AG04450 (cell line): ENCODE measurements at regions not wholly inside any gene's neighbourhood (a gene's known extent, or its start where the extent isn't known, plus 50 kb on each side); places are given as distances from the start of the nearest gene placed in this dataset.

Experiments
- CTCF ChIA-PET: fragments of 300-600, 350-600 bp; formaldehyde crosslinking; extraction: SDS; loops from one replicate; lab custom pipeline; 2022; ENCODE audit warnings: antibody characterized with exemption, inconsistent platforms; lab: Charles Lee
- POLR2A ChIA-PET: fragments of 350-600 bp; formaldehyde crosslinking; extraction: SDS; loops from one replicate; lab custom pipeline; 2021; ENCODE audit warnings: antibody characterized with exemption, inconsistent platforms; lab: Yijun Ruan, JAX
- DNase-seq: peaks from one replicate; pipeline ENCODE4 v3.0.0-alpha.2; 2011; ENCODE audit warnings: low read depth, low spot score
- H3K27ac ChIP-seq: one replicate; pipeline ENCODE4 v1.5.1; 2012; ENCODE audit warnings: low read depth, low read length, control low read depth
- H3K27me3 ChIP-seq: one replicate; pipeline ENCODE4 v1.6.0; 2012; ENCODE audit warnings: low read length; ENCODE audit not compliant: control insufficient read depth, insufficient read depth
- H3K4me3 ChIP-seq: 2 replicates; pipeline ENCODE4 v1.5.1; 2011; ENCODE audit warnings: mild to moderate bottlenecking, low read depth, low read length, control low read depth
- H3K9me3 ChIP-seq: 2 replicates; pipeline ENCODE4 v1.5.1; 2012; ENCODE audit warnings: low read length; ENCODE audit not compliant: control insufficient read depth, insufficient read depth
- TF ChIP-seq, protein P1 (sequence below): IDR thresholded peaks from 2 replicates; pipeline ENCODE4 v1.5.1; 2011; ENCODE audit warnings: low read depth, low read length, control low read depth, inconsistent platforms

DNA sequence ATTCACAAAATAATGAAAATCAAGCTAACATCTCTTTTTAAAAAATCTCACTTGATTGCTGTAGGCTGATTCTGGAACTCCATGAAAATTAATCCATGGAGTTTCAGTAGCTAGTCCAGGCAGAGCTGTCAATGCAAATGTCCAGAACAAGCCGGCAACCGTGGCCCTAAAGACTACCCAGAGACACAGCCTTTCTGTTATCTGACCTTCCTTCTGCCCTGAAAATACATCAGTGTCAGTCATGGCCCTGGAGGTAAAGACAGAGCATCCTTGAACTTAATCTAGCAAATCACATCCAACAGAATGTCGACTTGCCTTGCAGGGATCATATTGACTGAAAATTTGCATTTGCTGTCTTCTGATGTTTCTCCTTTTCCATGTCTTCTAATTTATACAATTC is 887.4 kb upstream of the B3GALT2 start:
- no peak for DNase-seq
- POLR2A ChIA-PET = no interaction called here
- CTCF ChIA-PET = no interaction called here
- Histone ChIP-seq H3K27me3 (no peaks in the 10 kb centered on the region), H3K9me3 (no peaks in the 10 kb centered on the region), H3K4me3 (no peak overlapping the region), H3K27ac (no peak overlapping the region)
- TF ChIP-seq, protein P1, sequence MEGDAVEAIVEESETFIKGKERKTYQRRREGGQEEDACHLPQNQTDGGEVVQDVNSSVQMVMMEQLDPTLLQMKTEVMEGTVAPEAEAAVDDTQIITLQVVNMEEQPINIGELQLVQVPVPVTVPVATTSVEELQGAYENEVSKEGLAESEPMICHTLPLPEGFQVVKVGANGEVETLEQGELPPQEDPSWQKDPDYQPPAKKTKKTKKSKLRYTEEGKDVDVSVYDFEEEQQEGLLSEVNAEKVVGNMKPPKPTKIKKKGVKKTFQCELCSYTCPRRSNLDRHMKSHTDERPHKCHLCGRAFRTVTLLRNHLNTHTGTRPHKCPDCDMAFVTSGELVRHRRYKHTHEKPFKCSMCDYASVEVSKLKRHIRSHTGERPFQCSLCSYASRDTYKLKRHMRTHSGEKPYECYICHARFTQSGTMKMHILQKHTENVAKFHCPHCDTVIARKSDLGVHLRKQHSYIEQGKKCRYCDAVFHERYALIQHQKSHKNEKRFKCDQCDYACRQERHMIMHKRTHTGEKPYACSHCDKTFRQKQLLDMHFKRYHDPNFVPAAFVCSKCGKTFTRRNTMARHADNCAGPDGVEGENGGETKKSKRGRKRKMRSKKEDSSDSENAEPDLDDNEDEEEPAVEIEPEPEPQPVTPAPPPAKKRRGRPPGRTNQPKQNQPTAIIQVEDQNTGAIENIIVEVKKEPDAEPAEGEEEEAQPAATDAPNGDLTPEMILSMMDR = no peak

DNA sequence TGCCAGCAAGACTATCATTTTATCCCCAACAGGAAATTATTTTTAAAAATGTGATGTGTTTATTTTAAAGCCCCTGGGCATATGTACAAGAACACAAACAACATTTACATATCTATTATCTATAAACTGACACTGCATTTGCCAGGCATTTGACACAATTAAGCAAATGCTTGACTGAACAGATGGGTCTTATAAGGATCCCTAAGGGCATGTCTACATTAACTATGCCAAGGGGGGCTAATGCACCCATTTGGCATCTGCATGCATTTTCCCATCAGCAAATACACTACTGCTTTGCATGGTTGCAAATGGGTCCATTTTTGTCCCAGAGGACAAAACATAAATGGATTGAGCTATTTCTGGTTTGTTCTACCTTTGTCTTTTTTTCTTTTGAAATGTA is 884.8 kb upstream of the B3GALT2 start:
- DNase-seq = no peak
- Histone ChIP-seq H3K27me3 (no peaks in the 10 kb centered on the region), H3K27ac (no peak overlapping the region), H3K9me3 (no peaks in the 10 kb centered on the region), H3K4me3 (no peak overlapping the region)
- POLR2A ChIA-PET = no interaction called here
- CTCF ChIA-PET = no interaction called here
- TF ChIP-seq, protein P1 = no peak

DNA sequence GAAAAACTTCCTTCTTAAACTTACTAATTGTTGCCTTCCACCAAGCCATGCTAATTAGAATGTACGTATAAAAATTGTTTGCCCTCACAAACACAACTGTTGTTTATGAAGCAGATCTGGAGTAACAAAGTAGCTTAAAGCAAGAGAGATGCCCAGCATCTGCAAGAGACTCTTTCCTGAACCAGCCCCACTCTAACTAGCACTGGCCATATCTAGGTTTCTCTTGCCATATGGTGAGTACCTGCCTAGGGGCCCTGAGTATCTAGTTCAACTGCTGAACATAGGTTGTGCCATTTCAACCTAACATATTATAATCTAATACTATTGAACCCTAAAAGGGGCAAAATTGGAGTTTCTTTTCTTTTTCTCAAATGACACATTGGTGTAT is 883.4 kb upstream of the B3GALT2 start:
- POLR2A ChIA-PET = no interaction called here
- Histone ChIP-seq H3K27me3 (no peaks in the 10 kb centered on the region), H3K4me3 (no peak overlapping the region), H3K9me3 (no peaks in the 10 kb centered on the region), H3K27ac (no peak overlapping the region)
- CTCF ChIA-PET = no interaction called here
- TF ChIP-seq, protein P1 = no peak
- DNase-seq = no peak

DNA sequence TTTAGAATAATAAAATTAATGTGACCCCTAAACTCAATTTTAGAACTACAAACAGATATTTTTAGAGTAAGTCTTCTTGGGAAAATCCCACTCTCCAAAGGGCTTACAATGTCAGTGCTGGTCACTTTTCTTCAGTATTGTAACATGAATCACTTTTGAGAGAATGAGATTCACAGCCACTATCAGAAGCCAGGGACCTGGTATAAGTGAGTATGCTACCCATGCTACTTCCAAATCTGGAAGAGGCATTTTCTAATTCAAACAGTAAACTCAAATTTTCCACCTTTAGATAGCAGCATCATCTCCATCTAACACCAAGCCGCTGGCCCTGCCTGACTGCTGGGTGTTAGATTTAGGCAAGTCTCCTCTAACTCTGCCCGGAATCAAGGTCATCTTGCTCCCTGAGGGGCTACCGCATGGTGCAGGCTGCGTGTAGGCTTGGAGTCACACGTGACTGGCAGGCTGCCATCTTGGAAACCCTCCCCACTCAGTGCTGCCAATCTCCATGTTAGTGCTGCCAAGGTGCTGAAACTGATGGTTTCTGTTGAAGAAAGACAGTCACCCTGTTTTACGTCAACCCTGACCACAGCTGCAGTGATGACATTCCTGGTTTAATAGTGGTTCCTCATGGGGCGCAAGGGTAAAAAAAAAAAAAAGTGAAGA is 882.9 kb upstream of the B3GALT2 start:
- Histone ChIP-seq H3K4me3 (no peak overlapping the region), H3K27ac (no peak overlapping the region), H3K9me3 (no peaks in the 10 kb centered on the region), H3K27me3 (no peaks in the 10 kb centered on the region)
- CTCF ChIA-PET = no interaction called here
- DNase-seq = no peak
- TF ChIP-seq, protein P1 = no peak
- POLR2A ChIA-PET = no interaction called here

DNA sequence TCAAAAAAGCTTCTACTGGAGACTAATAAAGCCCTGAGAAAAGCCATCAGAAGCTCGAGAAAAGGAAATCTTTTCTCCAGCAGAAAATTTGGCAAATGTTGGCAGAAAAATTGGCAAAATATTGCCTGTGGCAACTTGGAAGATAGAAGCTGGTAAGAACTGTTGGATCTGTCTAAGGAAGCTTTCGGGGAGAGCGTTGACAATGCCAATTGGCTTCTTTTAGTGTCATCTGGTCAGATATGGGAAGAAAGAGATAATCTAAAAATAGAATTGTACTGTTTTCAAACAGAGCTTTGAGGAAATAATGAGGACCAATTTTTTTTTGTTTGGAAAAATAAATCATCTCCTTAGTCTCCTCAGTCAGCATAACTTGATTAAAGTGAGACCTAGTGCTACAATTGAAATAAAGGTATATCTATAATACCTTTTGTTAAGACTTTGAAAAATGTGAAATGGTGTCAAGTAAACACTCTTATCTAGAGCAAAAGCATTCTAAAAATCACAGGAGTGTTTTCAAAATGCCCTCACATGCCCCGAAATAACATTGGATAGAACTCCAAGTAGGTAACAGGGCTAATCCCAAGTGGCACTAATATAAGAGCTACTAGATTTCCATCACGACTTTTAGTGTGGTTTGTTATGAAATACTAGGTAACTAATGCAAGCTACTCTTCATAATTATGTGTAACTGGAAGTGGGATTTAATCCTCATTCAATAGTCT is 882.2 kb upstream of the B3GALT2 start:
- no peaks in the 10 kb centered on the region for H3K27me3 ChIP-seq

More for the DNA sequence above, 882.2 kb upstream of the B3GALT2 start:
- H3K4me3 ChIP-seq = no peak overlapping the region
- TF ChIP-seq, protein P1 = no peak
- no peaks in the 10 kb centered on the region for H3K9me3 ChIP-seq
- ChIA-PET CTCF (no interaction called here), POLR2A (no interaction called here)
- no peak for DNase-seq
- no peak overlapping the region for H3K27ac ChIP-seq
